ENCODE measurements at regions not wholly inside any gene's neighbourhood (a gene's known extent, or its start where the extent isn't known, plus 50 kb on each side); places are given as distances from the start of the nearest gene placed in this dataset.

DNA sequence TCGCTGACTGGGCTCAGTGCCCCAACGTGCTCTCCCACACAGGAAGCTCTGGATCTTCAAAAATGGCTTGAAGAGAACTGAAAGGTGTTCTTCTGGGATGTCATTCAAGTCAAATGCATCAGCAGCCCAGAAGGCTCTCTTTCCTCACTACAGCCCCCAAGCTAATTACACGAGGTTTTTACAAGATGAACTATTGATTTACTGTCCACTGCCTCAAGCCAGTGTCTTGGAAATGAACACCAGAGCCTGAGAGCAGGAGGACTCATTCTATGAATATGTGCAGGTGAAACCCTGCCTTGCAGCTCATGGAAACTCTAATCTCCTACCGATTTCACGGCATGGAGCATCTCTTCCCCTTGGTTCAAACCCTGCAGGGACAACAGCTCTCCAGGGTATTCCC, 98.9 kb upstream of the CST7 start:
- H3K4me3 ChIP-seq, result no peak overlapping the region
- POLR2A ChIA-PET, result no interaction called here
- under 1% methylated on average over 5 of the region's 5 CpGs for WGBS (ENCODE audit: missing lambda C conversion rate)
- ATAC-seq, result no peak
- H3K4me2 ChIP-seq, result no peak overlapping the region
- H3K27ac ChIP-seq, result no peak overlapping the region
- peaks cover 19% of the 10 kb centered on the region; the same call in 2 of the 3 replicates for H3K9me3 ChIP-seq
- CTCF ChIA-PET, result interaction anchor here (0.9 to 1.0 kb wide), 3 partner anchors 12 to 80 kb away, joined by 3 to 4 read pairs (median 3); no protein-coding TSS in a partner anchor
- DNase-seq (ENCODE audit: low read depth in 1 of 2, low spot score in 1 of 2), result no peak
- FAIRE-seq, result no peak
- no peaks in the 10 kb centered on the region for H3K4me1 ChIP-seq
- TF ChIP-seq FOXS1 (CRISPR knock-in tag; IDR thresholded peaks at IDR 0.05), result no peak
- no peak for TF ChIP-seq RFX5 (IDR thresholded peaks at IDR 0.05)
- no peak for TF ChIP-seq GATA3 (IDR thresholded peaks at IDR 0.05; ENCODE audit: borderline replicate concordance)
- no peak for TF ChIP-seq REST (IDR thresholded peaks at IDR 0.05)
- no peak for TF ChIP-seq NFE2L2 (conservative IDR thresholded peaks at IDR 0.05; ENCODE audit: low read length)
- TF ChIP-seq HOXA7 (CRISPR knock-in tag; IDR thresholded peaks at IDR 0.05), result no peak
- TF ChIP-seq CEBPB (IDR thresholded peaks at IDR 0.05), result no peak
- TF ChIP-seq HEYL (CRISPR knock-in tag; IDR thresholded peaks at IDR 0.05), result no peak
- no peak for TF ChIP-seq JUNB (IDR thresholded peaks at IDR 0.05)
- TF ChIP-seq, protein P1, sequence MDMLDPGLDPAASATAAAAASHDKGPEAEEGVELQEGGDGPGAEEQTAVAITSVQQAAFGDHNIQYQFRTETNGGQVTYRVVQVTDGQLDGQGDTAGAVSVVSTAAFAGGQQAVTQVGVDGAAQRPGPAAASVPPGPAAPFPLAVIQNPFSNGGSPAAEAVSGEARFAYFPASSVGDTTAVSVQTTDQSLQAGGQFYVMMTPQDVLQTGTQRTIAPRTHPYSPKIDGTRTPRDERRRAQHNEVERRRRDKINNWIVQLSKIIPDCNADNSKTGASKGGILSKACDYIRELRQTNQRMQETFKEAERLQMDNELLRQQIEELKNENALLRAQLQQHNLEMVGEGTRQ (IDR thresholded peaks at IDR 0.05), result no peak

DNA sequence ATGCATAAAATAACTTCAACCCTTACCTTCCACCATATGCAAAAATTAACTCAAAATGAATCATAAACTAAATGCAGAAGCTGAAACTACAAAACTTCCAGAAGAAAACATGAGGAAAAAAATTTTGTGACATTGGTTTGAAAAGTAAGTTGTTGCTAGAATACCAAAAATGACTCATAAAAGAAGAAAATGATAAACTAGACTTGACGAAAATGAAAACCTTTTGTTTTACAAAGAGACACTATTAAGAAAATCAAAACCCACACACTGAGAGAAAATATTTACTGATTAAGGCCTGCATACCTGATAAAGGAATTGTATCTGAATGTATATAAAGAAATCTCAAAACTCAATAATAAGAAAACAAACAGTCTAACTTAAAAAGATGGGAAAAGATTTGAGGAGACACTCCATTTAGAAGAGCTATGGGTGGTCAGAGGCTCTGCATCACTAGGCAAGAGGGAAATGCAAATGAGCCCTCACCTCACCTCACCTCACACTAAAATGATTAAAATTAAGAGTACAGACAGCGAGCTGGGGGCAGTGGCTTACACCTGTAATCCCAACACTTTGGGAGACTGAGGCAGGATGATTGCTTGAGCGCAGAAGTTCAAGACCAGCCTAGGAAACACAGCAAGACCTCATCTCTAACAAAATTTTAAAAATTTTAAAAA, 97.6 kb upstream of the CST7 start:
- WGBS (ENCODE audit: missing lambda C conversion rate), result 45% methylated on average over 3 of the region's 3 CpGs
- ChIA-PET CTCF (no interaction called here), POLR2A (no interaction called here)
- H3K27ac ChIP-seq, result no peak overlapping the region
- ATAC-seq (no peak), DNase-seq (ENCODE audit: low read depth in 1 of 2, low spot score in 1 of 2) (no peak), FAIRE-seq (no peak)
- no peak overlapping the region for H3K4me3 ChIP-seq
- no peak overlapping the region for H3K4me2 ChIP-seq
- TF ChIP-seq JUN (IDR thresholded peaks at IDR 0.05) (no peak), KDM1A (IDR thresholded peaks at IDR 0.05; ENCODE audit: low read depth) (no peak), HOXB13 (CRISPR knock-in tag; IDR thresholded peaks at IDR 0.05; ENCODE audit: low read depth) (no peak), CBX8 (IDR thresholded peaks at IDR 0.05) (no peak), HEYL (CRISPR knock-in tag; IDR thresholded peaks at IDR 0.05) (no peak), CBX2 (IDR thresholded peaks at IDR 0.05; ENCODE audit: borderline replicate concordance, low read depth) (no peak), RCOR1 (IDR thresholded peaks at IDR 0.05; ENCODE audit: low read depth, low read length) (no peak), NPAS2 (CRISPR knock-in tag; IDR thresholded peaks at IDR 0.05; ENCODE audit: borderline replicate concordance) (no peak), SMC3 (IDR thresholded peaks at IDR 0.05) (no peak), KDM5A (IDR thresholded peaks at IDR 0.05) (no peak), EP300 (IDR thresholded peaks at IDR 0.05) (no peak), ZSCAN20 (CRISPR knock-in tag; IDR thresholded peaks at IDR 0.05) (no peak), TFCP2L1 (CRISPR knock-in tag; IDR thresholded peaks at IDR 0.05) (no peak)
- TF ChIP-seq, protein P2, sequence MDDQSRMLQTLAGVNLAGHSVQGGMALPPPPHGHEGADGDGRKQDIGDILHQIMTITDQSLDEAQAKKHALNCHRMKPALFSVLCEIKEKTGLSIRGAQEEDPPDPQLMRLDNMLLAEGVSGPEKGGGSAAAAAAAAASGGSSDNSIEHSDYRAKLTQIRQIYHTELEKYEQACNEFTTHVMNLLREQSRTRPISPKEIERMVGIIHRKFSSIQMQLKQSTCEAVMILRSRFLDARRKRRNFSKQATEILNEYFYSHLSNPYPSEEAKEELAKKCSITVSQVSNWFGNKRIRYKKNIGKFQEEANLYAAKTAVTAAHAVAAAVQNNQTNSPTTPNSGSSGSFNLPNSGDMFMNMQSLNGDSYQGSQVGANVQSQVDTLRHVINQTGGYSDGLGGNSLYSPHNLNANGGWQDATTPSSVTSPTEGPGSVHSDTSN (IDR thresholded peaks at IDR 0.05), result no peak
- H3K4me1 ChIP-seq, result no peaks in the 10 kb centered on the region
- H3K9me3 ChIP-seq, result peaks cover 22% of the 10 kb centered on the region

Data from A549 (cell line).